HG03025 (cell line): ENCODE measurements at regions not wholly inside any gene's neighbourhood (a gene's known extent, or its start where the extent isn't known, plus 50 kb on each side); places are given as distances from the start of the nearest gene placed in this dataset.
"Not testable (repeated sequence)": the region's sequence is repeated elsewhere in the genome, so short reads cannot be mapped to it uniquely, and the experiment has no call there.

ENCODE experiments used
- ATAC-seq: cut with Tn5 transposase; IDR thresholded peaks from one replicate; pipeline ENCODE4 v1.9.1; 2021; ENCODE audit warnings: mild to moderate bottlenecking, moderate library complexity; ENCODE audit not compliant: unreplicated experiment, low FRiP score

GRCh38 chr10:117460846-117461765, 81.4 kb upstream of the EMX2 start:
- no peak for ATAC-seq

GRCh38 chr10:117458571-117458970, 83.3 kb upstream of the PDZD8 start:
- ATAC-seq, result no peak

- ATAC-seq, result no peak
Observed at GRCh38 chr10:117457932-117458331, 82.7 kb upstream of the PDZD8 start.

GRCh38 chr10:117457071-117457810, 82.0 kb upstream of the PDZD8 start:
- no peak for ATAC-seq

GRCh38 chr10:117455346-117455745, 80.1 kb upstream of the PDZD8 start:
- ATAC-seq, result no peak

- no peak for ATAC-seq
Observed at GRCh38 chr10:117454502-117454901, 79.3 kb upstream of the PDZD8 start.

GRCh38 chr10:117453484-117453883, 78.2 kb upstream of the PDZD8 start:
- ATAC-seq, result not testable (repeated sequence)

GRCh38 chr10:117450940-117451339, 75.7 kb upstream of the PDZD8 start:
- no peak for ATAC-seq

GRCh38 chr10:117449636-117450035, 74.4 kb upstream of the PDZD8 start:
- no peak for ATAC-seq

- no peak for ATAC-seq
Observed at GRCh38 chr10:117448802-117449201, 73.6 kb upstream of the PDZD8 start.

GRCh38 chr10:117445992-117446391, 70.8 kb upstream of the PDZD8 start:
- no peak for ATAC-seq

- ATAC-seq, result no peak
Observed at GRCh38 chr10:117444497-117445040, 69.3 kb upstream of the PDZD8 start.

GRCh38 chr10:117443686-117444041, 68.4 kb upstream of the PDZD8 start:
- ATAC-seq, result no peak

- ATAC-seq, result peak; percentile 71
Observed at GRCh38 chr10:117442944-117443685, 67.9 kb upstream of the PDZD8 start.

- ATAC-seq, result no peak
Observed at GRCh38 chr10:117442521-117442920, 67.3 kb upstream of the PDZD8 start.

GRCh38 chr10:117441812-117442443, 66.7 kb upstream of the PDZD8 start:
- no peak for ATAC-seq

- no peak for ATAC-seq
Observed at GRCh38 chr10:117441361-117441760, 66.1 kb upstream of the PDZD8 start.

GRCh38 chr10:117439243-117439912, 64.1 kb upstream of the PDZD8 start:
- no peak for ATAC-seq

- no peak for ATAC-seq
Observed at GRCh38 chr10:117432866-117433265, 57.6 kb upstream of the PDZD8 start.

GRCh38 chr10:117431160-117431559, 55.9 kb upstream of the PDZD8 start:
- no peak for ATAC-seq
